ENCODE measurements at regions not wholly inside any gene's neighbourhood (a gene's known extent, or its start where the extent isn't known, plus 50 kb on each side); places are given as distances from the start of the nearest gene placed in this dataset.

GRCh38 chr3:24802614-24803013 lies 308.0 kb upstream of the THRB start:
- no peak overlapping the region for H3K4me3 Mint-ChIP-seq
- DNase-seq (ENCODE audit: low spot score): no peak

More at GRCh38 chr3:24802614-24803013, 308.0 kb upstream of the THRB start:
- Histone ChIP-seq H2AFZ (peak overlapping the region; percentile 85), H3K9me2 (ENCODE audit: insufficient read depth) (no peaks in the 10 kb centered on the region), H3K79me2 (replicated peaks; ENCODE audit: insufficient read depth) (no peaks in the 10 kb centered on the region), H3K27ac (ENCODE audit: low read depth) (no peak overlapping the region), H3K4me1 (ENCODE audit: insufficient read depth) (peaks cover 5% of the 10 kb centered on the region; the same call in 1 of the 2 replicates), H3K36me3 (ENCODE audit: insufficient read depth) (no peaks in the 10 kb centered on the region), H3K27me3 (ENCODE audit: insufficient read depth) (no peaks in the 10 kb centered on the region), H3K4me2 (no peak overlapping the region), H3K4me3 (no peak overlapping the region), H4K20me1 (replicated peaks; ENCODE audit: insufficient read depth) (no peaks in the 10 kb centered on the region), H3F3A (replicated peaks; ENCODE audit: low read depth) (no peaks in the 10 kb centered on the region)
- Mint-ChIP-seq H3K9me3 (no peaks in the 10 kb centered on the region), H3K27ac (no peak overlapping the region), H3K36me3 (ENCODE audit: low read depth) (no peaks in the 10 kb centered on the region), H3K27me3 (ENCODE audit: insufficient read depth, low read depth, poor library complexity) (peaks cover 1% of the 10 kb centered on the region), H3K4me1 (peaks cover 3% of the 10 kb centered on the region; the same call in 1 of the 3 replicates)
- TF ChIP-seq CTCF (conservative IDR thresholded peaks at IDR 0.05; ENCODE audit: low read depth in 2 of 2): no peak
- no peak for TF ChIP-seq JUNB (IDR thresholded peaks at IDR 0.05; ENCODE audit: unreplicated experiment)
- TF ChIP-seq STAT1 (IDR thresholded peaks at IDR 0.05; ENCODE audit: unreplicated experiment): no peak
- no peak for TF ChIP-seq ZNF331 (CRISPR knock-in tag; IDR thresholded peaks at IDR 0.05; ENCODE audit: low read depth)
- no peak for TF ChIP-seq REST (IDR thresholded peaks at IDR 0.05; ENCODE audit: unreplicated experiment)
- TF ChIP-seq EZH2 (IDR thresholded peaks at IDR 0.05; ENCODE audit: low read depth, unreplicated experiment): no peak
- TF ChIP-seq EZH2phosphoT487 (IDR thresholded peaks at IDR 0.05; ENCODE audit: unreplicated experiment): no peak
- TF ChIP-seq ZNF462 (CRISPR knock-in tag; IDR thresholded peaks at IDR 0.05): no peak
- TF ChIP-seq NANOG (IDR thresholded peaks at IDR 0.05; ENCODE audit: borderline replicate concordance): no peak
- TF ChIP-seq ZNF114 (CRISPR knock-in tag; IDR thresholded peaks at IDR 0.05): no peak
- TF ChIP-seq POLR2AphosphoS5 (IDR thresholded peaks at IDR 0.05; ENCODE audit: low read depth): no peak
- no peak for TF ChIP-seq CREB1 (CRISPR knock-in tag; IDR thresholded peaks at IDR 0.05; ENCODE audit: low read depth)
- no peak for ATAC-seq
